H1 (cell line): ENCODE measurements at regions not wholly inside any gene's neighbourhood (a gene's known extent, or its start where the extent isn't known, plus 50 kb on each side); places are given as distances from the start of the nearest gene placed in this dataset.

Experiments
- KDM4A ChIP-seq: IDR thresholded peaks from one replicate; pipeline ENCODE4 v1.7.1; 2012; ENCODE audit warnings: low read depth, mild to moderate bottlenecking, moderate library complexity, low read length, inconsistent platforms; ENCODE audit not compliant: severe bottlenecking
- NANOG ChIP-seq: IDR thresholded peaks from 2 replicates; pipeline ENCODE4 v1.6.1; 2011; ENCODE audit warnings: low read length, low read depth, mild to moderate bottlenecking, inconsistent platforms; ENCODE audit not compliant: insufficient read depth, poor library complexity, severe bottlenecking
- PHF8 ChIP-seq: fragments of 200-600 bp; sonication (generic); conservative IDR thresholded peaks from 2 replicates; pipeline ENCODE4 v1.7.1; 2012; ENCODE audit warnings: low read depth, mild to moderate bottlenecking, inconsistent platforms, low read length, moderate library complexity
- POLR2A ChIP-seq, 2 experiments: IDR thresholded peaks; 1 replicate in 1 of 2; 2 replicates in 1 of 2; pipeline ENCODE4 v1.6.1; 2011; ENCODE audit warnings: low read depth in 2 of 2, low read length in 2 of 2, mild to moderate bottlenecking in 2 of 2; ENCODE audit errors: control extremely low read depth in 1 of 2
- SIN3A ChIP-seq, 2 experiments: IDR thresholded peaks in 1 of 2; conservative IDR thresholded peaks in 1 of 2; 2 replicates each; pipeline ENCODE4 v1.6.1; 2011 to 2012; ENCODE audit warnings: low read length in 2 of 2, improper control_type of control experiment in 1 of 2, low read depth in 1 of 2, mild to moderate bottlenecking in 1 of 2
- SP2 ChIP-seq: IDR thresholded peaks from 2 replicates; pipeline ENCODE4 v1.6.1; 2012; ENCODE audit warnings: mild to moderate bottlenecking, low read length, inconsistent platforms
- TAF1 ChIP-seq: IDR thresholded peaks from 2 replicates; pipeline ENCODE4 v1.6.1; 2011; ENCODE audit warnings: mild to moderate bottlenecking, low read depth, low read length
- TF ChIP-seq, protein P1 (sequence below): IDR thresholded peaks from 2 replicates; pipeline ENCODE4 v1.6.1; 2012; ENCODE audit warnings: inconsistent platforms

DNA sequence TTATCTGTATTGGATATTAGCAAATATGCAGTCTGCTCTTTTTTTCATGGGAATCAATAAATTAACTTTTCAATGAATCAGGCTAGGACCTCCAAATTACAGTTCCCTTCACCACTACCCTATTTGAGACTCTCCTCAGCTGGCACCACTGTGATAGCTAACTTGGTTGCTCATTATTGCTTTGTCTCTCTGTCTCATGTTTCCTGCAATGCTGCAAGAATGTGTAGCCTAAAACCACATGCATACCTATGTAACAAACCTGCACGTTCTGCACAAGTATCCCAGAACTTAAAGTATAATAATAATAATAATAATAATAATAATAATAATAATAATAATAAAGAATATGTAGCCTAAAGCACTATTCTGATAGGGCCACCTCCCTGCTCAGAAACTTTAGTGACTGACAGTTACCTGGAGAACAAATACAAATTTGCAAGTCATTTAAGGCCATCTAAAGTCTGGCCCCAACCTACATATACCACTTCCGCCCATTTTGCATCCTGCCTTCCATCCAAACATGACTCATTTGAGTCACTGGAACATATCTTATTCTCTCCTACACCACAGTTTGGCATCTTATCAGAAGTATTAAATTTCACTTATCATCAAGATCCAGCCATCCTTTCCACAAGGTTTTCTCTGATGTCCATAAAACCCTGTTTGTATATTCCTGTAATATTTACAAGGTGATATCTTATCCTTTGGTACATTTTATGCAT, 215.1 kb downstream of the LRRK2 start (continued):
- no peak for TF ChIP-seq PHF8
- TF ChIP-seq, protein P1, sequence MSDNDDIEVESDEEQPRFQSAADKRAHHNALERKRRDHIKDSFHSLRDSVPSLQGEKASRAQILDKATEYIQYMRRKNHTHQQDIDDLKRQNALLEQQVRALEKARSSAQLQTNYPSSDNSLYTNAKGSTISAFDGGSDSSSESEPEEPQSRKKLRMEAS: no peak
- no peak for TF ChIP-seq NANOG
- no peak for TF ChIP-seq POLR2A (IDR thresholded peaks at IDR 0.05; ENCODE audit: control extremely low read depth in 1 of 2, low read depth in 2 of 2, low read length in 2 of 2)
- no peak for TF ChIP-seq KDM4A
- TF ChIP-seq SIN3A (conservative IDR thresholded peaks at IDR 0.05 in 1 of 2, IDR thresholded peaks at IDR 0.05 in 1 of 2; ENCODE audit: low read depth in 1 of 2, low read length in 2 of 2): no peak
- no peak for TF ChIP-seq SP2
- TF ChIP-seq TAF1: no peak
